H1 (cell line): ENCODE measurements at regions not wholly inside any gene's neighbourhood (a gene's known extent, or its start where the extent isn't known, plus 50 kb on each side); places are given as distances from the start of the nearest gene placed in this dataset.

Experiments used
- POLR2A ChIP-seq, 2 experiments: IDR thresholded peaks; 1 replicate in 1 of 2; 2 replicates in 1 of 2; pipeline ENCODE4 v1.6.1; 2011; ENCODE audit warnings: low read depth in 2 of 2, low read length in 2 of 2, mild to moderate bottlenecking in 2 of 2; ENCODE audit errors: control extremely low read depth in 1 of 2
- RAD21 ChIP-seq, 2 experiments: IDR thresholded peaks in 1 of 2; conservative IDR thresholded peaks in 1 of 2; 2 replicates each; pipeline ENCODE4 v1.6.1; 2011; ENCODE audit warnings: low read depth in 2 of 2, low read length in 2 of 2, improper control_type of control experiment in 1 of 2, inconsistent platforms in 1 of 2, mild to moderate bottlenecking in 1 of 2, moderate library complexity in 1 of 2
- SAP30 ChIP-seq: fragments of 300-600 bp; sonication (generic); IDR thresholded peaks from 2 replicates; pipeline ENCODE4 v1.7.1; 2012; ENCODE audit warnings: low read length, moderate library complexity, mild to moderate bottlenecking, inconsistent platforms; ENCODE audit not compliant: insufficient read depth, insufficient replicate concordance
- SIN3A ChIP-seq, 2 experiments: IDR thresholded peaks in 1 of 2; conservative IDR thresholded peaks in 1 of 2; 2 replicates each; pipeline ENCODE4 v1.6.1; 2011 to 2012; ENCODE audit warnings: low read length in 2 of 2, improper control_type of control experiment in 1 of 2, low read depth in 1 of 2, mild to moderate bottlenecking in 1 of 2
- TF ChIP-seq, protein P1 (sequence below): IDR thresholded peaks from 2 replicates; pipeline ENCODE4 v1.6.1; 2011; ENCODE audit warnings: low read depth, mild to moderate bottlenecking, low read length; ENCODE audit not compliant: insufficient read depth

DNA sequence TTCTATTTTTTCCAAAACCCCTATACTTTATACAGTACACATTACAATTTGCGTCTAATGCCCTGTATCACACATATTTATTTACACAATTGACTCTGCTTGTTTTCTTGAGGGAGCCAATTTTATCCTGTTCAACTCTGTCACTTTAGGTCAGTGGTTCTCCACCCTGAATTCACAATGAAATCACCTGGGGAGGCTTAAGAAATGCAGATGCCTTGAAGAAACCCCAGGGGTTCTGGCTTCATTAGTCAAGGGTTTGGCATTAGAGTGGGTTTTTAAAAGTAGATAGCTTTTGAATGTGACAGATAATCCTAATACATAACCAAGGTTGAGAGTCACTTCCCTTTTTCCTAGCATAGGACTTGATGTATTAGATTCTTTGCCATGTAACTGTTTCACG lies 398.6 kb upstream of the ERCC4 start (continued):
- TF ChIP-seq SAP30 (no peak), POLR2A (IDR thresholded peaks at IDR 0.05; ENCODE audit: control extremely low read depth in 1 of 2, low read depth in 2 of 2, low read length in 2 of 2) (no peak), SIN3A (conservative IDR thresholded peaks at IDR 0.05 in 1 of 2, IDR thresholded peaks at IDR 0.05 in 1 of 2; ENCODE audit: low read depth in 1 of 2, low read length in 2 of 2) (no peak), RAD21 (IDR thresholded peaks at IDR 0.05 in 1 of 2, conservative IDR thresholded peaks at IDR 0.05 in 1 of 2; ENCODE audit: low read depth in 2 of 2, low read length in 2 of 2) (no peak)
- TF ChIP-seq, protein P1, sequence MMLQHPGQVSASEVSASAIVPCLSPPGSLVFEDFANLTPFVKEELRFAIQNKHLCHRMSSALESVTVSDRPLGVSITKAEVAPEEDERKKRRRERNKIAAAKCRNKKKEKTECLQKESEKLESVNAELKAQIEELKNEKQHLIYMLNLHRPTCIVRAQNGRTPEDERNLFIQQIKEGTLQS: no peak
- TF ChIP-seq, all 59 proteins: peak for 0
